SK-N-MC (cell line): ENCODE measurements at regions not wholly inside any gene's neighbourhood (a gene's known extent, or its start where the extent isn't known, plus 50 kb on each side); places are given as distances from the start of the nearest gene placed in this dataset.

ENCODE experiments used
- DNase-seq: peaks from one replicate; pipeline ENCODE4 v3.0.0-alpha.2; 2011; ENCODE audit warnings: low read depth, low spot score
- H3K27ac ChIP-seq: fragments of 200-600 bp; sonication (generic); 2 replicates; pipeline ENCODE4 v1.5.1; 2016; ENCODE audit warnings: mixed run types
- H3K36me3 ChIP-seq: fragments of 200-600 bp; sonication (generic); 2 replicates; pipeline ENCODE4 v1.6.1; 2017; ENCODE audit warnings: antibody characterized with exemption, low read length, mixed read lengths; ENCODE audit not compliant: insufficient read depth
- H3K4me3 ChIP-seq: fragments of 200-600 bp; sonication (generic); 2 replicates; pipeline ENCODE4 v1.5.1; 2016
- H3K9ac ChIP-seq: fragments of 200-600 bp; sonication (generic); 2 replicates; pipeline ENCODE4 v1.8.0; 2017; ENCODE audit warnings: mixed run types, mixed read lengths; ENCODE audit not compliant: insufficient read length
- H3K9me3 ChIP-seq: fragments of 200-600 bp; sonication (generic); 2 replicates; pipeline ENCODE4 v1.6.1; 2017; ENCODE audit warnings: low read depth, mild to moderate bottlenecking, antibody characterized with exemption, low read length, moderate library complexity, mixed read lengths
- EZH2 ChIP-seq: fragments of 200-600 bp; sonication (generic); IDR thresholded peaks from one replicate; pipeline ENCODE4 v1.6.1; 2017; ENCODE audit warnings: antibody characterized with exemption
- FOXP2 ChIP-seq: optimal IDR thresholded peaks from 2 replicates; pipeline ENCODE3; 2011; ENCODE audit warnings: mild to moderate bottlenecking, moderate library complexity; ENCODE audit not compliant: insufficient read depth; ENCODE audit errors: extremely low read length, control extremely low read depth
- POLR2AphosphoS5 ChIP-seq: IDR thresholded peaks from 2 replicates; pipeline ENCODE4 v1.6.1; 2012; ENCODE audit warnings: mild to moderate bottlenecking, low read depth, low read length, borderline replicate concordance

DNA sequence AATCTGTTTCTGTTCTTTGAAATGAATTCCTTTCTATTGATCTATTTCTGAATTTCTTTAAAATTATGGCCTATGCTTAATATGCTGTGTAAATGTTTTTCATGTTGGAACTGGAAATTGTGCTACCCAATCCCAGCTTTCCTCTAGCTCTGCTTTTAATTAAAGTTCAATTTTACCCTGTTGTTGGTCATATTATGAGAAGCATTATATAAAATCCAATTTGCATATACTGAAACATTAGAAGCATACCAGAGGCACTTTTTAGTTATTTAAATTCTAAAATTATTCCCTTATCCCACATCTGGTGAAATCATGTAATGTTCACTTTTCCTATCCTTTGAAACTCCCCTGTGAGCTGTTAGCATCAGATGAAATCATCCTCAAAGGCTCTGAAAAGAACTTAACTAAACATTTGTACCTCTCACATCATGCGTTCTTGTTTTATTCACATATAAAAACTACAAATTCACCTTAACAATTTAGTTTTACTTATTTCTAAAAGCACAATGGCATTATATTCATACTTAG lies 160.6 kb upstream of the COL21A1 start:
- TF ChIP-seq EZH2 (no peak), POLR2AphosphoS5 (no peak), FOXP2 (no peak)
- Histone ChIP-seq H3K36me3 (no peaks in the 10 kb centered on the region), H3K9ac (no peak overlapping the region), H3K27ac (peak overlapping the region; percentile 84), H3K4me3 (peak overlapping the region; percentile 40), H3K9me3 (no peaks in the 10 kb centered on the region)
- peak; percentile 26 for DNase-seq

- Histone ChIP-seq H3K36me3 (no peaks in the 10 kb centered on the region), H3K4me3 (no peak overlapping the region), H3K27ac (peak overlapping the region; percentile 49; the same call in 1 of the 2 replicates), H3K9me3 (no peaks in the 10 kb centered on the region), H3K9ac (no peak overlapping the region)
- no peak for DNase-seq
- no peak for TF ChIP-seq FOXP2
- no peak for TF ChIP-seq POLR2AphosphoS5
- no peak for TF ChIP-seq EZH2
Observed at GRCh38 chr6:56406276-56407269, 159.2 kb upstream of the COL21A1 start.

- Histone ChIP-seq H3K27ac (no peak overlapping the region), H3K4me3 (no peak overlapping the region), H3K9ac (no peak overlapping the region), H3K9me3 (no peaks in the 10 kb centered on the region), H3K36me3 (no peaks in the 10 kb centered on the region)
- DNase-seq, result no peak
- TF ChIP-seq FOXP2 (no peak), EZH2 (no peak), POLR2AphosphoS5 (no peak)
Observed at GRCh38 chr6:56404599-56404998, 157.2 kb upstream of the COL21A1 start.

DNA sequence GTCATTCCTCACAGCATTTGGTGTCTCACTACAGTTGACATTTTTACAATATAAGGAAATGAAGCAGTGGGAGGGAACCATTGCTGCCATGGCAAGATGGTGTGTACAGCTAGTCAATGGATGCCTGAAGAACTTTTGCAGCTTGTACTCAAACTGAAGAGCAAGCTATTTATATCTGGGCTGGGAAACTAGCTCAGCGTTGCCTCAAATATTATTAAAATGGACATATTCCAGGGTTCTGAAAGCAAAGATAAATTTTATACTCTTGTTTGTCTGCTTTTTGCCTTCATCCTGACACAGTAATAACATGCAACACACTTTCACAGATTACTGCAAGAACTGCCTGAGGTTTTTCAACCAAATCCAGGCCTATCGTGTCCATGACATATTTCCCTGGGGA lies 156.4 kb upstream of the COL21A1 start:
- H3K9ac ChIP-seq, result no peak overlapping the region
- H3K4me3 ChIP-seq, result no peak overlapping the region
- no peaks in the 10 kb centered on the region for H3K36me3 ChIP-seq
- no peak overlapping the region for H3K27ac ChIP-seq
- no peaks in the 10 kb centered on the region for H3K9me3 ChIP-seq
- no peak for DNase-seq
- TF ChIP-seq POLR2AphosphoS5, result no peak
- TF ChIP-seq EZH2, result no peak
- no peak for TF ChIP-seq FOXP2

- no peak overlapping the region for H3K4me3 ChIP-seq
- no peaks in the 10 kb centered on the region for H3K9me3 ChIP-seq
Observed at GRCh38 chr6:56401477-56402070, 154.2 kb upstream of the COL21A1 start.

GRCh38 chr6:56400273-56400672 lies 152.9 kb upstream of the COL21A1 start:
- H3K4me3 ChIP-seq, result no peak overlapping the region
- DNase-seq, result no peak
- TF ChIP-seq POLR2AphosphoS5 (no peak), EZH2 (no peak), FOXP2 (no peak)
- H3K36me3 ChIP-seq, result no peaks in the 10 kb centered on the region
- no peaks in the 10 kb centered on the region for H3K9me3 ChIP-seq
- H3K9ac ChIP-seq, result no peak overlapping the region
- H3K27ac ChIP-seq, result no peak overlapping the region

More at GRCh38 chr6:56401477-56402070, 154.2 kb upstream of the COL21A1 start:
- no peak overlapping the region for H3K27ac ChIP-seq
- no peak for DNase-seq
- no peak overlapping the region for H3K9ac ChIP-seq
- no peaks in the 10 kb centered on the region for H3K36me3 ChIP-seq
- TF ChIP-seq FOXP2 (no peak), POLR2AphosphoS5 (no peak), EZH2 (no peak)

GRCh38 chr6:56399672-56400263 lies 152.4 kb upstream of the COL21A1 start:
- DNase-seq, result no peak
- no peak overlapping the region for H3K27ac ChIP-seq
- H3K9me3 ChIP-seq, result no peaks in the 10 kb centered on the region
- no peak overlapping the region for H3K4me3 ChIP-seq
- H3K9ac ChIP-seq, result no peak overlapping the region
- no peaks in the 10 kb centered on the region for H3K36me3 ChIP-seq
- TF ChIP-seq POLR2AphosphoS5, result no peak
- TF ChIP-seq FOXP2, result no peak
- TF ChIP-seq EZH2, result no peak

DNA sequence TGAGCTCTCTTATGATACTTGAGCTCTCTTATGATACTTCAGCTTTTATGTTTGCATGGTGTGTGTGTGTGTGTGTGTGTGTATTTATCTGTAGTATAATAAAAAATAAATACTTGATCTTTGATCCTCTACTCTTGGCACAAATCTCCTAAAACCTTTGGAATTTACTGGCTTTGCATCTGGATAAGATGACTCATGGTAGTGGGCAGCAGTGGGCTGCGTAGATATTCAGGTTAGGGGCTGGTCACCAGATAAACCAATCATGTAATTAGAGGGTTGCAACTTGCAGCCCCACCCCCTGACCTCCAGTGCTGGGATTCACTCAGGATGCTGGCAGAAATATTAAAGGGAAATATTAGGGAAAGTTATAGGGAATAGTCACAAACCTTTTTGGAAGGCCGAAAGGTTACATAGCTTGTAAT lies 151.9 kb upstream of the COL21A1 start:
- Histone ChIP-seq H3K9ac (no peak overlapping the region), H3K4me3 (no peak overlapping the region), H3K27ac (no peak overlapping the region), H3K9me3 (no peaks in the 10 kb centered on the region), H3K36me3 (no peaks in the 10 kb centered on the region)
- DNase-seq, result no peak
- no peak for TF ChIP-seq FOXP2
- TF ChIP-seq EZH2, result no peak
- no peak for TF ChIP-seq POLR2AphosphoS5
